Astrocyte of the cerebellum (primary cell): ENCODE measurements at regions not wholly inside any gene's neighbourhood (a gene's known extent, or its start where the extent isn't known, plus 50 kb on each side); places are given as distances from the start of the nearest gene placed in this dataset.

Experiments
- DNase-seq: peaks from one replicate; pipeline ENCODE4 v3.0.0-alpha.2; 2011; ENCODE audit warnings: low read depth
- H3K4me3 ChIP-seq: 2 replicates; pipeline ENCODE4 v1.5.1; 2011; ENCODE audit warnings: mild to moderate bottlenecking, low read depth, low read length, moderate library complexity
- in situ Hi-C: cut with HindIII; loops from 2 replicates; pipeline ENCODE4 v1.10.0; 2017; ENCODE audit warnings: low sequenced_read_pairs
- TF ChIP-seq, protein P1 (sequence below): IDR thresholded peaks from 2 replicates; pipeline ENCODE4 v1.5.1; 2012; ENCODE audit warnings: low read length, low read depth, moderate library complexity, mild to moderate bottlenecking; ENCODE audit errors: missing control alignments

DNA sequence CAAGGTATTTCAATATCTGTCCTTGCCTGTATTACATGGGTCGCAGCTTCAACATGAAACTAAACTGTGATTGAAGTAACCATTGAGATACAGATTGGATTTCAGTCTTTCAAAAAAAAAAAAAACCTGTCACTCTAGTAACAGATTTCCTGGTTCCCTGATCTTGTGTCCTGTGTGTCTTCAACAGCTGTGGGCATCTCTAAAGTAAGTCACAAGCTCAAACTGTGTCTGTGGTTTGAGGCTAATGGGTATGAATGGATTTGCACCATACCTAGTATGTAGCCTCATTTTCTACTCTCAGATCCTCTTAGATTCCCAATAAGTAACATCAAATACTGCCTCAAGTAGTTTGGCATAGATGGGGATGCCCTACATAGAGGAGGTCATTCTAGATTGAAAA lies 300.1 kb downstream of the COG6 start:
- TF ChIP-seq, protein P1, sequence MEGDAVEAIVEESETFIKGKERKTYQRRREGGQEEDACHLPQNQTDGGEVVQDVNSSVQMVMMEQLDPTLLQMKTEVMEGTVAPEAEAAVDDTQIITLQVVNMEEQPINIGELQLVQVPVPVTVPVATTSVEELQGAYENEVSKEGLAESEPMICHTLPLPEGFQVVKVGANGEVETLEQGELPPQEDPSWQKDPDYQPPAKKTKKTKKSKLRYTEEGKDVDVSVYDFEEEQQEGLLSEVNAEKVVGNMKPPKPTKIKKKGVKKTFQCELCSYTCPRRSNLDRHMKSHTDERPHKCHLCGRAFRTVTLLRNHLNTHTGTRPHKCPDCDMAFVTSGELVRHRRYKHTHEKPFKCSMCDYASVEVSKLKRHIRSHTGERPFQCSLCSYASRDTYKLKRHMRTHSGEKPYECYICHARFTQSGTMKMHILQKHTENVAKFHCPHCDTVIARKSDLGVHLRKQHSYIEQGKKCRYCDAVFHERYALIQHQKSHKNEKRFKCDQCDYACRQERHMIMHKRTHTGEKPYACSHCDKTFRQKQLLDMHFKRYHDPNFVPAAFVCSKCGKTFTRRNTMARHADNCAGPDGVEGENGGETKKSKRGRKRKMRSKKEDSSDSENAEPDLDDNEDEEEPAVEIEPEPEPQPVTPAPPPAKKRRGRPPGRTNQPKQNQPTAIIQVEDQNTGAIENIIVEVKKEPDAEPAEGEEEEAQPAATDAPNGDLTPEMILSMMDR: no peak
- DNase-seq: no peak
- in situ Hi-C loops: no loop called here
- H3K4me3 ChIP-seq: no peak overlapping the region

DNA sequence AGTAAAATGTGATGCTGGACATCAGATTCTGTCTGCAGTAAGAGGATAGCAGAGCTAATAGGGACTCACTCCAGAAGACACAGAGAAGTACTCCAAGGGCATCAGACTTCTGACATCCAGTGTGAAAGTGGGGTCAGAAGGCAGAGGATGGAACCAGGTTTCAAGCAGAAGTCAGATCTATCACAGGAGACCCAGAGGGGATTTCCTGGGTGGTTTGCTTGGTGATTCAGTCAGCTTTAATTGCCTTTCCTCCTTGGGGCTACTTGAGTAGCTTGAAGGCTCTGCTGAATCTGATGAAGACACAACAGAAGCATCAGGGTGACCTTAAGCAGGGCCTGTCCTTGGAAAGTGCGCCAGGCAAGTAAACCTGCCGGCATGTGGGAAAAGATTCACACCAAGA lies 300.6 kb downstream of the COG6 start:
- DNase-seq: no peak
- in situ Hi-C loops: no loop called here
- TF ChIP-seq, protein P1: no peak

DNA sequence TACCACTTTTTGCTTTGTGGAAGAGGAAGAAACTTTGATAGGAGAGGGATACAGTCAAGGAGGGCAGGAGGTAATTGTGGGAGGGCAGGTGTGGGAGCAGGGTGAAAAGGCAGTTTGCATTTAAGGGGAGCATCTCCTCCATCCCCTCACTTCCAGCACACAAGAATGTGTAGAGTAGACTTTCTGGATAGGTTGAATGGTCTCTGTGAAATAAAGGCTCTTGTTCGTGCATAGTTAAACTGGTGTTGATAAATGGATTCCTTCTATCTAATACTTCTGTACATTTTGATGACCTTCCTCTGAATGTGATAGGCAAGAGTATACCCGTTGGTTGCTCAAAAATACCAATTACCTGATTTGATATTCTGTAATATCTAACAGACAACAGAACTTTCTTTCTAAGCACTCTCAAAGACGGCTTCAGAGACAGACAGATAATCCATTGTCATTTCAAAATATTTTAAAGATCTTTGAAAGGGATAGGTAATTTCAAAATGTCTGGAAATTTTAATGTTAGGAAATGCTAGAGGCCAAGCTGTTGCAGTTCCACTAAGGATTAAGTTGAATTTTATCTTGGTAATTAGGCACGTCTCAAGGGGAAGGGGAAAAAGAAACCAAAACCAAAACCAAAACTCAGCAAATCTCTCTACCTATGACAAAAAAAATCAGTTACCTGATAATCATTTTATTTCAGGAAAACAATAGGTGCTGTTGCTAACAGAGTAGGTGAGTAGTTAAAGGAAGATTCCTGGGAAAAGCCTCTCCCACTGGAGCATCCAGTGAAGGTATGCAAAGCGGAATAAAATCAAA lies 302.6 kb downstream of the COG6 start:
- TF ChIP-seq, protein P1: no peak
- no peak for DNase-seq
- in situ Hi-C loops: no loop called here
- no peak overlapping the region for H3K4me3 ChIP-seq

More for the DNA sequence above, 300.6 kb downstream of the COG6 start:
- no peak overlapping the region for H3K4me3 ChIP-seq

DNA sequence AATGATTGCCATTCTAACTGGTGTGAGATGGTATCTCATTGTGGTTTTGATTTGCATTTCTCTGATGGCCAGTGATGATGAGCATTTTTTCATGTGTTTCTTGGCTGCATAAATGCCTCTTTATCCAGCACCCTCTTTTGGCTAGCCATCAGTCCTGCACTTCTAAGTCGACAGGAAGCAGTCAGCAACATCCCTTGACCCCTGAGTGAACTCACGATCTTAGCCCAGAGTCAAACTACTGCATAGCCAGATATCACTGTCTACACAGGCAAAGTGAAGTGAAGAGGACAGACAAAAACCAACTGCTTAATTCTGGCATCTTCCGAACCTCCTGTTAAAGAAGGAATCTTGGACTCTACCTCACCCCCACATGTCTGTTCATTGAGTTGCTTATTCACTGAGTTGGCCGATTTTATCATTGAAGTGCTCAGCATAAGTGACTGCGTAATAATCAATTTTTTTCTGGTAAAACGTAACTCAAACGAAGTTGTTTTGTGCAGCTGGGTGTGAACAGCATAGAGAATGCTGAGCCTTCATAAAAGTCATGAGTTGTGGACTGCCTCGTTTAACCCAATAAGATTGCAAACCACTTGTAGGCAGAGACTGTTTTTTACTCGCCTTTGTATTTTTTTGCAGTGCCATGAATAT lies 304.2 kb downstream of the COG6 start:
- DNase-seq: no peak
- in situ Hi-C loops: no loop called here
- H3K4me3 ChIP-seq: no peak overlapping the region
- TF ChIP-seq, protein P1: no peak

DNA sequence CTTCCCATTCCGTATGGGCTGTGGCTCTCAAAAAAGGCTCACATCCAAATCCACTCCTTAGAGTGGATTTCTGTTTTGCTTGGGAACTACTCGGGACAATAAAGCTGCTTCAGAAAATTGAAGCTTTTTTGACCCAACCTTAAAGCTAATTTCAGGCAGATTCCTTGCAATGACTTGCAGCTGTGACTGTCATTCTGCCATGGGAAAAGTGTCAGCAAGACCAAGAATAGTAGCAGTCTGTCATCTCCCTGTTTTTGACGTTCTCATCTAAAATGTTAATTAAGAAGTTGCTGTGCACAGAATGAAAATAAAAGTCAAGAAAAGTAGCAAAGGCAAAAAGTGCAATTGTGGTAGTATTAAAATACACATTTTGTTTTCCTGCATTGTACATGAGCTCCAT lies 304.7 kb downstream of the COG6 start:
- H3K4me3 ChIP-seq: no peak overlapping the region

DNA sequence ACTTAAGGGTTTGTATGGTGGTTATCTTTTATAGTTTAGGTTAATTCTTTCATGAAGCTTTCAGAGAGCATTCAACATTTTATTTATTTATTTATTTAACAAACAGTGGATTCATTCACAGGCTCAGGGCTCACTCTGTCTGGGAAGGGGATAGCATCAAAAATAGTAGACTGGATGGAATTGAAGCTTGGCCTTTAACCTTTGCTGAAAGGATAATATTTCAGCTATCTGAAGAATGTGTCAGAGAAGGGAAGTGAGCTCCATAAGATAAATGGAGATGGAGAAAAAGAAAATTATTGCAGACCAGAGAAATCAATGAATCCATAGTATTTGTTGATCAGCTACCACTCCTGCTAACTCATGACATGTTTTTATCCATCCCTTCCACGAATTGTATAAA lies 305.6 kb downstream of the COG6 start:
- no peak for DNase-seq
- H3K4me3 ChIP-seq: no peak overlapping the region
- in situ Hi-C loops: no loop called here
- TF ChIP-seq, protein P1: no peak

More for the DNA sequence above, 304.7 kb downstream of the COG6 start:
- DNase-seq: no peak
- TF ChIP-seq, protein P1: no peak
- in situ Hi-C loops: no loop called here
